ENCODE measurements at regions not wholly inside any gene's neighbourhood (a gene's known extent, or its start where the extent isn't known, plus 50 kb on each side); places are given as distances from the start of the nearest gene placed in this dataset.
"Not testable (repeated sequence)": the region's sequence is repeated elsewhere in the genome, so short reads cannot be mapped to it uniquely, and the experiment has no call there.

- intact Hi-C loops (cut with micrococcal nuclease) = no loop called here
These were observed 108.7 kb downstream of the SUCLA2 start for GRCh38 chr13:47892374-47892773.

GRCh38 chr13:47890146-47890814 is 110.8 kb downstream of the SUCLA2 start:
- intact Hi-C loops (cut with micrococcal nuclease) = no loop called here

- intact Hi-C loops (cut with micrococcal nuclease) = no loop called here
These were observed 114.8 kb downstream of the SUCLA2 start for GRCh38 chr13:47886314-47886713.

- intact Hi-C loops (cut with micrococcal nuclease) = no loop called here
These were observed 125.9 kb downstream of the SUCLA2 start for GRCh38 chr13:47875201-47875600.

DNA sequence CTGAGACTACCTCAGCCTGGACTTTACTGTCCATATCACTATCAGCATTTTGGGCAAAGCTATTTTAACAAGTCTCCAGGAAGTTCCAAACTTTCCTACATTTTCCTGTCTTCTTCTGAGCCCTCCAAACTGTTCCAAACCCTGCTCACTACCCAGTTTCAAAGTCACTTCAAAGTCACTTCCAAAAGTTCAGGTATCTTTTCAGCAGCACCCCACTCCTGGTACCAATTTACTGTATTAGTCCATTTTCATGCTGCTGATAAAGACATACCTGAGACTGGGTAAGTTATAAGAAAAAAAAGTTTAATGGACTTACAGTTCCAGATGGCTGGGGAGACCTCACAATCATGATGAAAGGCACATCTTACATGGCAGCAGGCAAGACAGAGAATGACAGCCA is 127.1 kb downstream of the SUCLA2 start:
- intact Hi-C loops (cut with micrococcal nuclease) = not testable (repeated sequence)

GRCh38 chr13:47873319-47873718 is 127.8 kb downstream of the SUCLA2 start:
- intact Hi-C loops (cut with micrococcal nuclease) = not testable (repeated sequence)

DNA sequence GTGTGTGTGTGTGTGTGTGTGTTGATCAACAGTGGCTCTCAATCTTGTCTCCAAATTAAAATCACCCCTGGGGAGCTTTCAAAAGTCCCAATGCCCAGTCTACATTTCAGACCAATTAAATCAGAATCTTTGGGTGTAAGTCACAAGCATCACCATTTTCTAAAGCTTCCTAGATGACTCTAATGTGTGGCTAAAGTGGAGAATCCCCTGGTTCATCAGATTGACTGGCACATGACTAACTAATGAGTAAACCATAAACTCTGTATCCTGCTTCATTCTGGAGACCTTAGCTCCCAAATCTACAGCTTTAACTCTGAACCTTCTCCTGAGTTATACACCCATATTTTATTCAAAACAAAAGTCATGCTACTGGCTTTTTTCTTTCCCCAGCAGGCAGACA is 131.3 kb downstream of the SUCLA2 start:
- intact Hi-C loops (cut with micrococcal nuclease) = no loop called here

- intact Hi-C loops (cut with micrococcal nuclease) = no loop called here
These were observed 135.2 kb downstream of the SUCLA2 start for GRCh38 chr13:47865883-47866282.

GRCh38 chr13:47862841-47863240 is 138.2 kb downstream of the SUCLA2 start:
- intact Hi-C loops (cut with micrococcal nuclease) = no loop called here

- intact Hi-C loops (cut with micrococcal nuclease) = no loop called here
These were observed 141.9 kb downstream of the SUCLA2 start for GRCh38 chr13:47859165-47859564.

DNA sequence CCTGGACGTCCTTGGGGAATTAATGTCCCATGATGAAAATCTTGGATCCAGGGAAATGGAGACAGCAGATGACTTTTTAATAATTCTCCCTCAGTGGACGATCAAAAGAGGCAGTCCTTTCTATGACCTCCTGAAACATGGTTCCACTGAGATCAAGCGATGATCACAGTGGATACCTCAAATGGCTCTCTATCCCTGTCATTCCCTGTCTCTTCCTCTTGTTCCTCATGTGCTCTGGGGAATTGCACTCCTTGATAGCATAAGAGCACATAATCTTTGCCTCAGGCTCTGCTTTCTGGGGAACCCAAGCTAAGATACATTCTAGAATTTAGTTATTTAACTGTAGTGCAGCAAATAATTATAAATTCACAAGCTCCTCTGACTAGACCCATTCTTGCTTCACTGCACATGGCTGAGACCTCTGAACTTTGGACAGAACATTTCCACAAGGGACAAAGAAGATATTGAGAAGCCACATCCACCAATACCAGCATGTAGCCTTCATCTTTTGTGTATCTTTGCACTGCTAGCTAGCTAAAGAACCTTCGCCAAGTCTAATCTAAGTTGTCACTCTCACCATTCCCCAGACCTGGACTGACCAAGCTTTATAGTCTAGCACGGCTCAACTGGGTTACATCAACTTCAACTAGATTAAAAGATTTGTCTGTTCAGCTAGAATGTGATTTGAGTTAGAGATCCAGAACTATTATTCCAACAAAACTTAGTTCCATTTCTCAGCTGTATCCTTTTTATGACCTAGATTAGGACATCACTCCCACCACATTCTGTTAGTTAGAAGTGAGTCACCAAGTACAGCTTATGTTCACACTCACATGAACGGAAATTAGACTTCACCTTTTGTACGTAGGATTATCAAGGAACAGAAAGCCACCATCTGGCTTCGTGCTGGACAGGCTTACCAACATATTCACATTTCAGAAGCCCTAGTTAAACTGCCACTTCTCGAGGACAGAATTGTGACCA is 142.7 kb downstream of the SUCLA2 start:
- intact Hi-C loops (cut with micrococcal nuclease) = no loop called here

DNA sequence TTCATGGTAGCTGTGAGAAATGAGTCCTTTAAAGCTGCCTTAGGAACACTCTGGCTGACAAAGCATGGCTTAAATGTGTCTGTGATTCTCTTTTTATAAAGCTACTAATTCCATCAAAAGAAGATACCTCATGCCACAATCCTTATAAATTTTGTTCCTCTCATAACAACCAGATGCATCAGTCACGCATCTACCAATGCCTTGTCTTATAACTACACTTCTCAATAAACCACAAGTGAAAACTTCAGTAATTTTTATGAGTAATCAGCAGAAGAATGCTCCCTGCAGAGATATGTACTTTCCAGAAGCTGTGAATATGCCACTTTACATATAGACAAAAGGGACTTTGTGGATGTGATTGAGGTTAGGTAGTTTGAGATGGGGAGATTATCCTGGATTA is 147.8 kb downstream of the SUCLA2 start:
- intact Hi-C loops (cut with micrococcal nuclease) = no loop called here

GRCh38 chr13:47846886-47847285 is 154.2 kb downstream of the SUCLA2 start:
- intact Hi-C loops (cut with micrococcal nuclease) = no loop called here

- intact Hi-C loops (cut with micrococcal nuclease) = no loop called here
These were observed 155.1 kb downstream of the SUCLA2 start for GRCh38 chr13:47845981-47846380.

GRCh38 chr13:47843005-47843404 is 158.1 kb downstream of the SUCLA2 start:
- intact Hi-C loops (cut with micrococcal nuclease) = no loop called here

- intact Hi-C loops (cut with micrococcal nuclease) = no loop called here
These were observed 159.9 kb downstream of the SUCLA2 start for GRCh38 chr13:47841151-47841550.

- intact Hi-C loops (cut with micrococcal nuclease) = no loop called here
These were observed 163.2 kb downstream of the SUCLA2 start for GRCh38 chr13:47837906-47838305.

DNA sequence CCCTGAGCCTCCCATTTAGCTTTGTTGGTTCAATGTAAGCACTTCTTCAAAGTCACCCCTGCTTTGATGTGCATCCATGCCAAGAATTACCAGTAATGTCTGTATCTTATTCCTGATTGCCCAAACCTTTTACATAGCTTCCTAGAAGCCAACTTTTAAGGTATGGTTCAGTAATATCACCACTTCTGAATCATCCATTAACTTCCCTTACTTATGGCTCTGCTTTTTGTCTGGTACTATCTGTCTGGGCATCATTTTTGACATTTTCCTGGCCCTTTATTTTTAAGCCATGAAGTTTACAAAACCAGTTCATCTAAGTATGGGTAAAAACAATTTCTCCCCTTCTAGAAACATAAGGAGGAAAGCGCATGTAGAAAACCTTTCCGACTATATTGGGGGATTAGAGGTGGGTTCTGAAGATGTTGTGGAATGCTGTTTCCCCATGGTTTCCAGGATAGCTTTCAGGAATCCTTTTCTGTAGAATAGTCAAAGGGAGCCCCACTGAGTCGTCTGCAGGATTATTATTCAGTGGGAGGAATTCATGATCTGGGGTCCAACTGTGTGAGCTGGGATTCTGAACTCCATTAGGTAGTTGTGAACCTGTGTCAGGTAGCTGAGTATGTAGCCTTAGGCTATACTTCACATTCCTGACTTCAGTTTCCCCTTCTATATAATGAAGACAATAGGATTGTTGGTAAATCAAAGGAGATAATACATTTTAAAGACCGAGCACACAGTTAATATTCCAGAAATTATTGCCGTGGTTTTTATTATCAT is 163.8 kb downstream of the SUCLA2 start:
- intact Hi-C loops (cut with micrococcal nuclease) = no loop called here

DNA sequence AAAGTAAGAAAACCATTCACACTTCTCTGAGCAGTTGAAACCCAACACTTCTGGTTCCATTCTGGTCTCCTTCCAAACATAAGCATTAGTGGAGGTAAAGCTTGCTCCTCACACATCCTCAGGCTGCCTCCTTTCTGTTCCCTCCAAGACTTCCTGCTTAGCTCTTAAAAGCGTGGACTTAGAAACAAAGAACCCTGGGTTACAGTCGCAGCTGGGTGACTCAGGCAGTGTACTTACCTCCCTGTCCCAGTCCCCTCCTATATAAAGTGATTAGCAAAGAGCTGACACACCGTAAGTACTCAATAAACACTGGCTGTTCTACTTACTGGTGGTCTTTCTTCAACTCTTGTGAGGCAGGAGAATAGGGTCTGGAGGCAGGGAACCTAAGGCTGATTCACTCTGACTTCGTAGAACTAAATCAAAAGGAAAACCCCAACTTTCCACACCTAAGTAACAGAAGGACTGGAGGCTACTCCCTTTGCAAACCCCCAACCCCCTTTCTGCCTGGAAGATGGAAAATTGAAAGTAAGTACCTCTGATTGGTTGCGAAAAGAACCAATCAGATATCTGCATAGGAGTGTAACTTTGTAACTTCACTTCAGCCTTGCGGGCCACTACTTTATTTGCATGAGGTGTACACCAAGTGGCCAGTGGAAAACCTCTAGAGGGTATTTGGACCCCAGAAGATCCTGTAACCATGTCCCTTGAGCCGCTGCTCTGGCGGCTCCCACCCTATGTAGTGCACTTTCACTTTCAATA is 165.4 kb downstream of the SUCLA2 start:
- intact Hi-C loops (cut with micrococcal nuclease) = no loop called here

- intact Hi-C loops (cut with micrococcal nuclease) = no loop called here
These were observed 168.6 kb downstream of the SUCLA2 start for GRCh38 chr13:47832458-47832972.

DNA sequence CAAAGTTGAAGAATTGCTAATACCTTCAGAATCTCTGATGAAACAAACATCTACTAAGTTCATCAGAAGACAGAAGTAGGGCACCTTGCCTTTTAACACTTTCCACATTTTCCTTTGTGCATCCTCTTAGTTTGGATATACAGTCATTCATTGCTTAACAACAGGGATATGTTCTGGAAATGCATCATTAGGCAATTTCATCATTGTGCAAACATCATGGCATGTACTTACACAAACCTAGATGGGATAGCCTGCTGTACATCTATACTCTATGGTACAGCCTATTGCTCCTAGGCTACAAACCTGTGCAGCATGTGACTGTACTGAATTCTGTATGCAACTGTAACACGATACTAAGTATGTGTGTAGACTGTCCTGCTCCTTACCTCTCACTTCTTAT is 169.8 kb downstream of the SUCLA2 start:
- intact Hi-C loops (cut with micrococcal nuclease) = no loop called here
